H1 (cell line): ENCODE measurements at regions not wholly inside any gene's neighbourhood (a gene's known extent, or its start where the extent isn't known, plus 50 kb on each side); places are given as distances from the start of the nearest gene placed in this dataset.

Experiments used
- CHD1 ChIP-seq: IDR thresholded peaks from 2 replicates; pipeline ENCODE4 v1.6.1; 2012; ENCODE audit warnings: low read depth, low read length, improper control_type of control experiment
- FOSL1 ChIP-seq: IDR thresholded peaks from 2 replicates; pipeline ENCODE4 v1.6.1; 2011; ENCODE audit warnings: mild to moderate bottlenecking, low read depth, low read length, moderate library complexity; ENCODE audit not compliant: insufficient read depth
- POLR2AphosphoS5 ChIP-seq: IDR thresholded peaks from 2 replicates; pipeline ENCODE4 v1.6.1; 2011; ENCODE audit warnings: low read depth, low read length
- TF ChIP-seq, protein P1 (sequence below): IDR thresholded peaks from 2 replicates; pipeline ENCODE4 v1.6.1; 2012; ENCODE audit warnings: low read length, inconsistent platforms
- TF ChIP-seq, protein P2 (sequence below), 3 experiments: IDR thresholded peaks; 1 replicate in 2 of 3; 2 replicates in 1 of 3; pipeline versions ENCODE4 v1.5.1 to v1.6.1; 2011; ENCODE audit warnings: low read length in 3 of 3, mild to moderate bottlenecking in 3 of 3, inconsistent platforms in 2 of 3, low read depth in 1 of 3, moderate library complexity in 1 of 3; ENCODE audit not compliant: insufficient read depth in 1 of 3; ENCODE audit errors: control extremely low read depth in 1 of 3

DNA sequence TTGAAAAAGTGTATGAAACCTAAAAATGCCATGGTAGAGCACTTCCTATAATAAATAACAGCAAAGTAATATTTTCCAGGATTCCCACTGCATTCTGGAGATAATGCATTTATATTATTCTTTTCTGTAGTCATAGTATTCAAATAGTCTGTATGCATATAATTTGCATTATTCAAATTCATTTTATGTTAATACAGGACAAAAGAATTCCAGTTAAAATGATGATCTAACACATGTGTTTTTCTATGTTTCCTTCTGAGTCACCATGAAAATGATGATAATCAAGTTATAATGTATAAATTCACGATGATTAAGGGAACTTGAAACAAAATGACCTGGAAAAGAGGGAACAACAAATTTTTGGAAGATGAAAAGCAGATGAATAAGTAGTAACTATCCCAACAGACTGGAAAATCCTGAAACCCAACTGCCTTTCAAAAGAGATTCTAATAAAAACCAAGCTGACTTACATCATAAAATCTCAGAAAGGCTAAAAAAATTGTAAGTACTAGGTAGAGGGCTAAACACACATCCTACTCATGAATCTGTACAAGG, 358.6 kb upstream of the PAPPA start (continued):
- TF ChIP-seq, protein P1, sequence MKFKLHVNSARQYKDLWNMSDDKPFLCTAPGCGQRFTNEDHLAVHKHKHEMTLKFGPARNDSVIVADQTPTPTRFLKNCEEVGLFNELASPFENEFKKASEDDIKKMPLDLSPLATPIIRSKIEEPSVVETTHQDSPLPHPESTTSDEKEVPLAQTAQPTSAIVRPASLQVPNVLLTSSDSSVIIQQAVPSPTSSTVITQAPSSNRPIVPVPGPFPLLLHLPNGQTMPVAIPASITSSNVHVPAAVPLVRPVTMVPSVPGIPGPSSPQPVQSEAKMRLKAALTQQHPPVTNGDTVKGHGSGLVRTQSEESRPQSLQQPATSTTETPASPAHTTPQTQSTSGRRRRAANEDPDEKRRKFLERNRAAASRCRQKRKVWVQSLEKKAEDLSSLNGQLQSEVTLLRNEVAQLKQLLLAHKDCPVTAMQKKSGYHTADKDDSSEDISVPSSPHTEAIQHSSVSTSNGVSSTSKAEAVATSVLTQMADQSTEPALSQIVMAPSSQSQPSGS, result no peak
- TF ChIP-seq POLR2AphosphoS5, result no peak
- no peak for TF ChIP-seq CHD1
- TF ChIP-seq FOSL1, result no peak
- TF ChIP-seq, protein P2, sequence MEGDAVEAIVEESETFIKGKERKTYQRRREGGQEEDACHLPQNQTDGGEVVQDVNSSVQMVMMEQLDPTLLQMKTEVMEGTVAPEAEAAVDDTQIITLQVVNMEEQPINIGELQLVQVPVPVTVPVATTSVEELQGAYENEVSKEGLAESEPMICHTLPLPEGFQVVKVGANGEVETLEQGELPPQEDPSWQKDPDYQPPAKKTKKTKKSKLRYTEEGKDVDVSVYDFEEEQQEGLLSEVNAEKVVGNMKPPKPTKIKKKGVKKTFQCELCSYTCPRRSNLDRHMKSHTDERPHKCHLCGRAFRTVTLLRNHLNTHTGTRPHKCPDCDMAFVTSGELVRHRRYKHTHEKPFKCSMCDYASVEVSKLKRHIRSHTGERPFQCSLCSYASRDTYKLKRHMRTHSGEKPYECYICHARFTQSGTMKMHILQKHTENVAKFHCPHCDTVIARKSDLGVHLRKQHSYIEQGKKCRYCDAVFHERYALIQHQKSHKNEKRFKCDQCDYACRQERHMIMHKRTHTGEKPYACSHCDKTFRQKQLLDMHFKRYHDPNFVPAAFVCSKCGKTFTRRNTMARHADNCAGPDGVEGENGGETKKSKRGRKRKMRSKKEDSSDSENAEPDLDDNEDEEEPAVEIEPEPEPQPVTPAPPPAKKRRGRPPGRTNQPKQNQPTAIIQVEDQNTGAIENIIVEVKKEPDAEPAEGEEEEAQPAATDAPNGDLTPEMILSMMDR (IDR thresholded peaks at IDR 0.05; ENCODE audit: control extremely low read depth in 1 of 3, insufficient read depth in 1 of 3, low read depth in 1 of 3, low read length in 3 of 3), result no peak
